WI38 (cell line): ENCODE measurements at regions not wholly inside any gene's neighbourhood (a gene's known extent, or its start where the extent isn't known, plus 50 kb on each side); places are given as distances from the start of the nearest gene placed in this dataset.

Experiments used
- H3K4me3 ChIP-seq: 2 replicates; pipeline ENCODE4 v1.5.1; 2011; ENCODE audit warnings: low read depth, mild to moderate bottlenecking, control low read depth, low read length
- TF ChIP-seq, protein P1 (sequence below): IDR thresholded peaks from 2 replicates; pipeline ENCODE4 v1.5.1; 2012; ENCODE audit warnings: low read depth, mild to moderate bottlenecking, control low read depth, low read length

DNA sequence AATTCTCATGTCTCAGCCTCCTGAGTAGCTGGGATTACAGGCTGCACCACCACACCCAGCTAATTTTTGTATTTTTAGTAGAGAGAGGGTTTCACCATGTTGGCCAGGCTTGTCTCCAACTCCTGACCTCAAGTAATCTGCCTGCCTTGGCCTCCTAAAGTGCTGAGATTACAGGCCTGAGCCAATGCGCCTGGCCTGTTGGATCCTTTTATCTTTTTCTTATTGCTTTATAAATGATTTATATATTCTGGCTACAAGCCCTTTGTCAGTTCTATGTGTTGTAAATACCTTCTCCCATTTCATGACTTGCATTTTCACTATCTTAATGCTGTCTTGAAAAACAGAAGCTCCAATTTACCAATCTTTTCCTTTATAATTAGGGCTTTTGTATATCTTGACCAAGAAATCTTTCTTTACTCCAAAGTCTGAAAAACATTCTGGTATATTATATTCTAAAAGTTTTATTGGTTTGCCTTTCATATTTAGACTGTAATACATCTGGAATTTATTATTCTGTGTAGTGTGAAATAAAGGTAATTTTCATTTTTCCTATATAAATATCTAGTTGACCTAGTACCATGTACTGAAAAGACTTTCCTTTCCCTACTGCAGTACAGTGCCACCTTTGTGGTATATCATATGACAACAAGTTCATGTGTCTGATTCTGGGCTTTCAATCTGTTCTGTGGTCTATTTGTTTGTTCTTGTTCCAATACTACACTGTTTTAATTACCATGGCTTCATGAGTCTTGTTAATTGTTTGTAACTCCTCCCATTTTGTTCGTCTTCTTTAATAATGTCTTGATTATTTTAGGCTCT, 52.9 kb upstream of the RNU6-1 start:
- TF ChIP-seq, protein P1, sequence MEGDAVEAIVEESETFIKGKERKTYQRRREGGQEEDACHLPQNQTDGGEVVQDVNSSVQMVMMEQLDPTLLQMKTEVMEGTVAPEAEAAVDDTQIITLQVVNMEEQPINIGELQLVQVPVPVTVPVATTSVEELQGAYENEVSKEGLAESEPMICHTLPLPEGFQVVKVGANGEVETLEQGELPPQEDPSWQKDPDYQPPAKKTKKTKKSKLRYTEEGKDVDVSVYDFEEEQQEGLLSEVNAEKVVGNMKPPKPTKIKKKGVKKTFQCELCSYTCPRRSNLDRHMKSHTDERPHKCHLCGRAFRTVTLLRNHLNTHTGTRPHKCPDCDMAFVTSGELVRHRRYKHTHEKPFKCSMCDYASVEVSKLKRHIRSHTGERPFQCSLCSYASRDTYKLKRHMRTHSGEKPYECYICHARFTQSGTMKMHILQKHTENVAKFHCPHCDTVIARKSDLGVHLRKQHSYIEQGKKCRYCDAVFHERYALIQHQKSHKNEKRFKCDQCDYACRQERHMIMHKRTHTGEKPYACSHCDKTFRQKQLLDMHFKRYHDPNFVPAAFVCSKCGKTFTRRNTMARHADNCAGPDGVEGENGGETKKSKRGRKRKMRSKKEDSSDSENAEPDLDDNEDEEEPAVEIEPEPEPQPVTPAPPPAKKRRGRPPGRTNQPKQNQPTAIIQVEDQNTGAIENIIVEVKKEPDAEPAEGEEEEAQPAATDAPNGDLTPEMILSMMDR: no peak
- H3K4me3 ChIP-seq: no peak overlapping the region

DNA sequence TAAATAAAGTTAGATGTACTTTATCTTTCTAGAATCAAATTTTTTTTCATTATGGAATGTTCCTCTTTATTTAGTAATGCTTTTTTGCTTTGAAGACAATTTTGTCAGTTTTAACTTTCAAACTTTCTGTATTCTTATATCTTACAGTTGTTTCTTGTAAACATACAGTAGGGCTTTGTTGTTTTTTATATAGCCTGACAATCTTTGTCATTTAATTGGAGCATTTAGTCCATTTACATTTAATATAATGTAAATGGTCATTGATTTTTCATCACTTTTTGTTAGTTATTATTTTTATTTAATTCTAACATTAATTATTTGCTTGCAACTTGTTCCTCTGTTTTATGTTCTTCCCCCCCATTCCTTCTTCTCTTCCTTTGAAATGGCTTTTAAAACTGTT, 55.4 kb upstream of the RNU6-1 start:
- no peak overlapping the region for H3K4me3 ChIP-seq
- TF ChIP-seq, protein P1: no peak

DNA sequence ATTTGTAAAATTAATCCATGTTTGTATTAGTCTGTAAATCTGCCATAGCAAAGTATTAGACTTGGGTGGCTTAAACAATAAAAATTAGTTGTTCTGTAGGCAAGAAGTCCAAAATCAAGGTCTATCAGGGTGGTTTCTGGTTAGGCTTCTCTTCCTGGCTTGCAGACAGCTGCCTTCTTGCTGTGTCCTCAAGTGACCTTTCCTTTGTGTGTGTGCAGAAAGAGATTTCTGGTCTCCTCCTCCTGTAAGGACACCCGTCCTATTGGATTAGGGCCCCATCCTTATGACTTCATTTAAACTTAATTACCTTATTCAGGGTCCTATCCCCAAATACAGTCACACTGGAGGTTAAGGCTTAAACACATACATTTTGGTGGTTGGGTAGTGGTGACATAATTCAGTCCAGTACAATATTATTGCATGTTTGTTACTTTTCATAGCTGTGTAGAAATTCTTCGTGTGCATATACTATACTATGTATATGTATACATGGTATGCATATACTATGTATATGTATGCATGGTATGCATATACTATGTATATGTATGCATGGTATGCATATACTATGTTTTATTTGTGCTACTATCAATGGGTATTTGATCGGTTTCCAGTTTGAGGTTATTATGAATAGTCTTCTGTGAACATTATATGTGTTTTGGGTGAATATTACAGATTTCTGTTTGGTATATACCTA, 57.9 kb upstream of the RNU6-1 start:
- no peak overlapping the region for H3K4me3 ChIP-seq
- TF ChIP-seq, protein P1: no peak

DNA sequence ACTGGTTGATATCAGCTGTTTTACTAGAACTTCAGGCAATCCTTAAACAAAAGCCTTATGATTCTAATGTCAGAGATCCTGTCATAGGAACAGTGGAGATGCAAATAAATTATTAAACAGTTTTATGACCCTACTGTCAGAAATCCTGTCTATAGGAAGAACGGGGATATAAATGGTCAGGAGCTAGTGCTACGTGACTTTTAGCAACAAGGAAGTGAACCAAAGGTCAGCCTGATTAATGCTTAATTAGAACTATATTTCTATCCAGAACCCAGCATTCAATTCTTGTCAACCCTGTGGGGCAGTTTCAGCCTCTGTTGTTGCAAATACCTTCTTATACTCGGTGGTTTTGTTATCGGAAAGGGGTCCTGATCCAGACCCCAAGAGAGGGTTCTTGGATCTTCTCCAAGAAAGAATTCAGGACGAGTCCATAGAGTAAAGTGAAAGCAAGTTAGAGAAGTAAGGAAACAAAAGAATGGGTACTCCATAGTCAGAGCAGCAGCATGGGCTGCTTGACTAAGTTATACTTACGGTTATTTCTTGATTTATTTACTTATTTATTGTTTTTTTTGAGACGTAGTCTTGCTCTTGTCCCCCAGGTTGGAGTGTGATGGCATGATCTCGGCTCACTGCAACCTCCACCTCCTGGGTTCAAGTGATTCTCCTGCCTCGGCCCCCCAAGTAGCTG, 59.9 kb upstream of the RNU6-1 start:
- H3K4me3 ChIP-seq: no peak overlapping the region
- TF ChIP-seq, protein P1: no peak

DNA sequence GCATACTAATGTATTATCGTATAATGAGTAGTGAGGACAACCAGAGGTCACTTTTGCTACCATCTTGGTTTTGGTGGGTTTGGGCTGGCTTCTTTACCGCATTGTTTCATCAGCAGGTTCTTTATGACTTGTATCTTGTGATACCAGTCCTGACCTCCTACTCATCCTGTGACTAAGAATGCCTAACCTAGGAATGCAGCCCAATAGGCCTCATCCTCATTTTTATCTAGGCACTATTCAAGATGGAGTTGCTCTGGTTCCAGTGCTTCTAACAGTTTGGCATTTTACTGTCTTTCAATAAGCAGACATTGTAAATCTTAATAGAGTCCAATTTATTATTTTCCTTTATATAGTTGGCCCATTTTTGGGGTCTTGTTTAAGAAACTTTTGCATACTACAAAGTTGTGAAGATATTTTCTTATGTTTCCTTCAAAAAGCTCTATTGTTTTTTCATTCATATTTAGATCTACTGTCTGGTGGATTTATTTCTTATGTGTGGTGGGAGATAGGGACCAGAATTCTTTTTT, 60.8 kb upstream of the RNU6-1 start:
- H3K4me3 ChIP-seq: no peak overlapping the region
- TF ChIP-seq, protein P1: no peak

DNA sequence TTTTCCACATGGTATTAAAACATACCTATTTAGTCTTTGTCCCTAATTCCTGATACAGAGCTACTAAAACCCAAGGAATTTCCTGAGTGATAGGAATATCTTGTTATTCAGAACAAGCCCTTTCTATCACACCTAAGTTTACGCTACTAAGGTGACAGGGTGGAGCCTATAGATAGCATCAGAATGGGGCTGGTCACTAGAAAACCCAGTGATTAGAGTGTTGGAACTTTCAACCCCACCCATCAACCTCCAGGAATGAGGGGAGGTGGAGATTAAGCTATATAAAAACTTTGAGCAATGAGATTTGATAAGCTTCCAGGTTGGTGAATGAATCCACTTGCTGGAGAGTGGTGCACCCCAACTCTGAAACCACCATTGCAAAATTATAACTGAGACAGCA, 62.1 kb upstream of the RNU6-1 start:
- H3K4me3 ChIP-seq: no peak overlapping the region
- TF ChIP-seq, protein P1: no peak

DNA sequence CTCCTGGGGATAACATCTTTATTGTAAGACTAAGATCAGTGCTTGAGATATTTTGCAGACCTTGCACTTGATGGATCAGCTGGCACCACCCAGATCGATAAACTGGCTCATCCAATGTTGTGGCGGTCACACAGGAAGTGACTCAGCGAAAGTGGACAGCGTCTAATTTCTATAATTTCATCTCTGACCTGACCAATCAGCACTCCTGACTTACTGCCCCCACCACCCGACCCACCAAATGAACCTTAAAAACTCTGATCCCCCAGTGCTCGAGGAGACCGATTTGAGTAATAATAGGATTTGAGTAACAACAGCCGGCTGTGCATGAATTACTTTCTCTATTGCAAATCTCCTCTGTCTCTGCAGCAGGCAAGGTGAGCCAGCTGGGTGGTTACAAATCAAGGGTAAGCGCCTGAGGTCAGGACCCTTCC, 62.7 kb upstream of the RNU6-1 start:
- TF ChIP-seq, protein P1: no peak
- H3K4me3 ChIP-seq: no peak overlapping the region
